ENCODE measurements at regions not wholly inside any gene's neighbourhood (a gene's known extent, or its start where the extent isn't known, plus 50 kb on each side); places are given as distances from the start of the nearest gene placed in this dataset.

DNA sequence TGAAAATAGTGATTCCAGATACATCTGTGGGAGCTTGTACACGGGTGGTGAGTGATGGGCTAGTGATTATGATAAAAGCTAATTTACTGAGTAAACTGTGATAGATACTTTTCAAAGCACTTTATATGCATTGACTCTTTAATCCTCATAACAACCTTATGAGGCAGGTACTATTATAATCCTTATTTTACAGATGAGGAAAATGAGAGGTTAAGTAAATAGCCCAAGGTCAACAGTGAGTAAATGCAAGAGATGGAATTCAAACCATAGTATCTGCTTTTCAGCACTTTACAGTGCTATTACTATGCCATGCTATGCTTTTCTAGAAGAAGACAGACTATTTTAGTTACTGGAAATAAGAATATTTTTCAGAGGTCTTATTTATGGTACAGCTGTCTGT, 320.9 kb upstream of the CITED2 start:
- TF ChIP-seq CTCF (IDR thresholded peaks at IDR 0.05 in 4 of 5, conservative IDR thresholded peaks at IDR 0.05 in 1 of 5): no peak
- no peak for TF ChIP-seq POLR2A (IDR thresholded peaks at IDR 0.05)
- H3K27ac ChIP-seq: no peak overlapping the region
- no peaks in the 10 kb centered on the region for H3K36me3 ChIP-seq
- peaks cover 7 to 8% of the 10 kb centered on the region in 2 donors for H3K4me1 ChIP-seq
- ATAC-seq (no peak), DNase-seq (no peak)
- no peaks in the 10 kb centered on the region for H3K9me3 ChIP-seq
- intact Hi-C loops (cut with DNase I; ENCODE audit: low total_unique reads): loop anchor here (10.0 kb wide), 1 partner anchor 321 kb away; the partner anchor contains the start of gene CITED2
- no peak overlapping the region for H3K4me3 ChIP-seq
- in situ Hi-C loops (cut with MboI; ENCODE audit: low sequenced_read_pairs in 4 of 4): no loop called here
- H3K27me3 ChIP-seq: no peaks in the 10 kb centered on the region

GRCh38 chr6:139693735-139694134, 319.3 kb upstream of the CITED2 start:
- ATAC-seq (no peak), DNase-seq (no peak)
- no peak for TF ChIP-seq CTCF (IDR thresholded peaks at IDR 0.05 in 4 of 5, conservative IDR thresholded peaks at IDR 0.05 in 1 of 5)
- TF ChIP-seq POLR2A (IDR thresholded peaks at IDR 0.05): no peak
- Histone ChIP-seq H3K4me3 (no peak overlapping the region), H3K9me3 (no peaks in the 10 kb centered on the region), H3K27ac (no peak overlapping the region), H3K36me3 (no peaks in the 10 kb centered on the region), H3K4me1 (no peaks in the 10 kb centered on the region), H3K27me3 (no peaks in the 10 kb centered on the region)
- intact Hi-C loops (cut with DNase I; ENCODE audit: low total_unique reads) (loop anchor here (10.0 kb wide), 1 partner anchor 319 kb away; the partner anchor contains the start of gene CITED2), in situ Hi-C loops (cut with MboI; ENCODE audit: low sequenced_read_pairs in 4 of 4) (no loop called here)

DNA sequence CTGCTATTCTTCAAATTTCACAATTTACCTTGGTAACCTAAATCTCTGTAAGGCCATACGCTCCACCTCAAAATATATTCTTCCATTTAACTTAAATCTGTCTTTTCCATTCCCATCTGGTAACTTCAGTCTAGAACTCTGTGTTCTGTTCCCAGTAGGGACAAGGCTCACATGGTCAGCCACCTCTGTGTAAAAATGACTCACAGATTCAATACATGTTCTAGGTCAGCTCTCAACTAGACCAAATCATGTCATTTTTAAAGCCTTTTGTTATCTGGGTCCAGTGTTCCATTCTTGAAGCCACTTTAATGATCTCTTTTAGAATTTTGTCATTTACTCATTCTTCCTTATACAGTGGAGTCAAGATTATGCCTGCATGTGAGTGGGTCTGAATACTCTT, 315.6 kb upstream of the CITED2 start:
- TF ChIP-seq POLR2A (IDR thresholded peaks at IDR 0.05): no peak
- TF ChIP-seq CTCF (IDR thresholded peaks at IDR 0.05 in 4 of 5, conservative IDR thresholded peaks at IDR 0.05 in 1 of 5): no peak
- no peak for DNase-seq
- intact Hi-C loops (cut with DNase I; ENCODE audit: low total_unique reads): loop anchor here (10.0 kb wide), 1 partner anchor 315 kb away; the partner anchor contains the start of gene CITED2
- Histone ChIP-seq H3K4me3 (no peak overlapping the region), H3K9me3 (no peaks in the 10 kb centered on the region), H3K4me1 (peaks cover 8 to 17% of the 10 kb centered on the region in 2 donors), H3K36me3 (no peaks in the 10 kb centered on the region), H3K27me3 (no peaks in the 10 kb centered on the region), H3K27ac (no peak overlapping the region)
- in situ Hi-C loops (cut with MboI; ENCODE audit: low sequenced_read_pairs in 4 of 4): no loop called here
- ATAC-seq: no peak

DNA sequence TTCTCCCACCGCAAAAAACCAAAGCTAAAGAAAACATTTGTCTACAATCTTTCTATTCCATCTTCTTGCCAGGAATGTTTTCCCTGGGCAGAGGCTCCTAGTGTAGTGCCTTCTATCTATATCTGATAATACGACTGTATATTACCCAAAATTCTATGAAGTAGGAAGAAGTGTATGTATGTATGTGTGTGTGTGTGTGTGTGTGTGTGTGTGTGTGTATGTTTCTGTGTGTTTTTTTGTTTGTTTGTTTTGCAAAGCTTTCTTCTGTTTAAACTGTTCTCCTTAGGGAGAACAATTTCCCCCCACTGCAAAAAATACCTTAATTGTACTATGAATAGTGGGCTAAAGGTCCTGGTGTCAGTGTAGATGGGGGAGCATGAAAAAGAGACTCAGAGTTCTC, 312.6 kb upstream of the CITED2 start:
- DNase-seq (no peak), ATAC-seq (no peak)
- peaks cover 16 to 17% of the 10 kb centered on the region in 2 donors for H3K4me1 ChIP-seq
- H3K4me3 ChIP-seq: no peak overlapping the region
- H3K36me3 ChIP-seq: no peaks in the 10 kb centered on the region
- in situ Hi-C loops (cut with MboI; ENCODE audit: low sequenced_read_pairs in 4 of 4) (no loop called here), intact Hi-C loops (cut with DNase I; ENCODE audit: low total_unique reads) (no loop called here)
- TF ChIP-seq POLR2A (IDR thresholded peaks at IDR 0.05) (no peak), CTCF (IDR thresholded peaks at IDR 0.05 in 4 of 5, conservative IDR thresholded peaks at IDR 0.05 in 1 of 5) (no peak)
- H3K27ac ChIP-seq: peak overlapping the region; percentile 51 to 59 (median 52)
- no peaks in the 10 kb centered on the region for H3K9me3 ChIP-seq
- no peaks in the 10 kb centered on the region for H3K27me3 ChIP-seq

DNA sequence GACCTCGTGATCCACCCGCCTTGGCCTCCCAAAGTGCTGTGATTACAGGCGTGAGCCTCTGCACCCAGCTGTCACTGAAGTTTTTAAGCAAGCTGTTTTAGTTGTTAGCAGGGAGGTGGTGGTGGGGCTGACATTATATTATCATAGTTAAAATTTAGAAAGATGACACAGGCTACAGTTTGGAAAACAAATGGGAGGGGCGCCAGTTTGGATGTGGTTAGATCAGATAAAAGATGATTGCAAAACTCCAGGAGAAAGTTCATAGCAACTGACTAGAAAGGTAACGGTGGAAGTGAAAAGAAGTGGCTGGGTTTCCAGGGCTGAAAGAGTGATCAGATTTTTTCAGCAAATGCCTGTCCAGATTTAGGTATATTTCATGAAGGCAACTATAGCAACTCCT, 311.9 kb upstream of the CITED2 start:
- no peak overlapping the region for H3K4me3 ChIP-seq
- H3K36me3 ChIP-seq: no peaks in the 10 kb centered on the region
- peak; percentile 93 to 99 for ATAC-seq
- peak overlapping the region; percentile 51 to 59 (median 52) for H3K27ac ChIP-seq
- TF ChIP-seq CTCF (IDR thresholded peaks at IDR 0.05 in 4 of 5, conservative IDR thresholded peaks at IDR 0.05 in 1 of 5) (no peak), POLR2A (IDR thresholded peaks at IDR 0.05) (no peak)
- intact Hi-C loops (cut with DNase I; ENCODE audit: low total_unique reads) (no loop called here), in situ Hi-C loops (cut with MboI; ENCODE audit: low sequenced_read_pairs in 4 of 4) (no loop called here)
- no peaks in the 10 kb centered on the region for H3K27me3 ChIP-seq
- no peaks in the 10 kb centered on the region for H3K9me3 ChIP-seq
- peak; percentile 56 to 76 for DNase-seq
- peaks cover 16 to 17% of the 10 kb centered on the region in 2 donors for H3K4me1 ChIP-seq
